WTC11 (cell line): ENCODE measurements at regions not wholly inside any gene's neighbourhood (a gene's known extent, or its start where the extent isn't known, plus 50 kb on each side); places are given as distances from the start of the nearest gene placed in this dataset.

Source experiments
- ATF3 ChIP-seq: sonication (generic); formaldehyde crosslinking; conservative IDR thresholded peaks from 2 replicates; pipeline ENCODE4 v1.8.1; 2022; ENCODE audit warnings: mild to moderate bottlenecking, missing genetic modification reagents
- CBFB ChIP-seq: sonication (generic); formaldehyde crosslinking; IDR thresholded peaks from 2 replicates; pipeline ENCODE4 v1.8.1; 2022; ENCODE audit warnings: mild to moderate bottlenecking, low read depth, missing genetic modification reagents
- CTCF ChIP-seq: fragments of 200-600 bp; IDR thresholded peaks from 2 replicates; pipeline ENCODE4 v1.8.0; 2022; ENCODE audit warnings: antibody characterized with exemption
- E2F5 ChIP-seq: sonication (generic); formaldehyde crosslinking; IDR thresholded peaks from 2 replicates; pipeline ENCODE4 v1.8.1; 2022; ENCODE audit warnings: mild to moderate bottlenecking, moderate library complexity, missing genetic modification reagents
- ERG ChIP-seq: fragments of 250-450 bp; sonication (Bioruptor Pico); IDR thresholded peaks from 2 replicates; pipeline ENCODE4 v1.8.0; 2021; ENCODE audit warnings: mild to moderate bottlenecking
- FOXP4 ChIP-seq: sonication (generic); formaldehyde crosslinking; IDR thresholded peaks from 2 replicates; pipeline ENCODE4 v1.8.0; 2022; ENCODE audit warnings: mild to moderate bottlenecking, missing genetic modification reagents

- no peak for TF ChIP-seq ERG (CRISPR knock-in tag)
- TF ChIP-seq ATF3 (CRISPR knock-in tag): no peak; the same call in 1 of the 2 replicates
- no peak for TF ChIP-seq FOXP4 (CRISPR knock-in tag)
- TF ChIP-seq E2F5 (CRISPR knock-in tag): no peak
- no peak; the same call in 1 of the 2 replicates for TF ChIP-seq CTCF
- TF ChIP-seq CBFB (CRISPR knock-in tag): no peak
Observed at GRCh38 chr6:40328986-40329545, 258.1 kb downstream of the LRFN2 start.
